Activated CD8-positive, alpha-beta T cell treated with anti-CD3 and anti-CD28 coated beads for 36 hours (primary cell): ENCODE measurements at regions not wholly inside any gene's neighbourhood (a gene's known extent, or its start where the extent isn't known, plus 50 kb on each side); places are given as distances from the start of the nearest gene placed in this dataset.

Source experiments
- ATAC-seq: fragments of 200-7000 bp; cut with Tn5 transposase; one replicate; pipeline ENCODE4 v1.10.0; 2021; ENCODE audit warnings: mild to moderate bottlenecking, moderate library complexity
- CTCF ChIA-PET: fragments of 350-600 bp; sonication (Branson Sonifier 250); formaldehyde crosslinking; loops from one replicate; lab custom pipeline; 2021; ENCODE audit warnings: antibody characterized with exemption; lab: Charles Lee
- POLR2A ChIA-PET: fragments of 350-600 bp; sonication (Branson Sonifier 250); formaldehyde crosslinking; loops from one replicate; lab custom pipeline; 2021; ENCODE audit warnings: antibody characterized with exemption; lab: Charles Lee
- DNase-seq: peaks from one replicate; pipeline ENCODE4 v3.0.0-alpha.2; 2020
- H3K27ac Mint-ChIP-seq: one replicate; pipeline ENCODE4 v1.8.0; 2021; ENCODE audit warnings: mild to moderate bottlenecking, mixed read lengths
- H3K27me3 Mint-ChIP-seq: one replicate; pipeline ENCODE4 v1.8.0; 2021; ENCODE audit warnings: mixed read lengths
- H3K36me3 Mint-ChIP-seq: one replicate; pipeline ENCODE4 v1.8.0; 2021; ENCODE audit warnings: low read depth, mixed read lengths
- H3K4me1 Mint-ChIP-seq: one replicate; pipeline ENCODE4 v1.8.0; 2021; ENCODE audit warnings: low read depth, mixed read lengths
- H3K4me3 Mint-ChIP-seq: one replicate; pipeline ENCODE4 v1.8.0; 2021; ENCODE audit warnings: mild to moderate bottlenecking, moderate library complexity, mixed read lengths
- H3K9me3 Mint-ChIP-seq: one replicate; pipeline ENCODE4 v1.8.0; 2021; ENCODE audit warnings: mixed read lengths
- intact Hi-C: fragments of 100-400 bp; cut with micrococcal nuclease; formaldehyde crosslinking; loops from one replicate; pipeline ENCODE4 v1.10.0; 2022
- TF ChIP-seq, protein P1 (sequence below): fragments of 200-600 bp; IDR thresholded peaks from one replicate; pipeline ENCODE4 v1.8.0; 2022; ENCODE audit warnings: antibody characterized with exemption, mild to moderate bottlenecking

GRCh38 chr16:8286348-8286747 lies 304.0 kb downstream of the TMEM114 start:
- TF ChIP-seq, protein P1, sequence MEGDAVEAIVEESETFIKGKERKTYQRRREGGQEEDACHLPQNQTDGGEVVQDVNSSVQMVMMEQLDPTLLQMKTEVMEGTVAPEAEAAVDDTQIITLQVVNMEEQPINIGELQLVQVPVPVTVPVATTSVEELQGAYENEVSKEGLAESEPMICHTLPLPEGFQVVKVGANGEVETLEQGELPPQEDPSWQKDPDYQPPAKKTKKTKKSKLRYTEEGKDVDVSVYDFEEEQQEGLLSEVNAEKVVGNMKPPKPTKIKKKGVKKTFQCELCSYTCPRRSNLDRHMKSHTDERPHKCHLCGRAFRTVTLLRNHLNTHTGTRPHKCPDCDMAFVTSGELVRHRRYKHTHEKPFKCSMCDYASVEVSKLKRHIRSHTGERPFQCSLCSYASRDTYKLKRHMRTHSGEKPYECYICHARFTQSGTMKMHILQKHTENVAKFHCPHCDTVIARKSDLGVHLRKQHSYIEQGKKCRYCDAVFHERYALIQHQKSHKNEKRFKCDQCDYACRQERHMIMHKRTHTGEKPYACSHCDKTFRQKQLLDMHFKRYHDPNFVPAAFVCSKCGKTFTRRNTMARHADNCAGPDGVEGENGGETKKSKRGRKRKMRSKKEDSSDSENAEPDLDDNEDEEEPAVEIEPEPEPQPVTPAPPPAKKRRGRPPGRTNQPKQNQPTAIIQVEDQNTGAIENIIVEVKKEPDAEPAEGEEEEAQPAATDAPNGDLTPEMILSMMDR, result no peak
- Mint-ChIP-seq H3K36me3 (no peaks in the 10 kb centered on the region), H3K4me3 (no peak overlapping the region), H3K4me1 (no peaks in the 10 kb centered on the region), H3K27me3 (no peaks in the 10 kb centered on the region), H3K9me3 (no peaks in the 10 kb centered on the region), H3K27ac (no peak overlapping the region)
- CTCF ChIA-PET, result no interaction called here
- intact Hi-C loops, result no loop called here
- no peak for DNase-seq
- ATAC-seq, result no peak
- POLR2A ChIA-PET, result no interaction called here

DNA sequence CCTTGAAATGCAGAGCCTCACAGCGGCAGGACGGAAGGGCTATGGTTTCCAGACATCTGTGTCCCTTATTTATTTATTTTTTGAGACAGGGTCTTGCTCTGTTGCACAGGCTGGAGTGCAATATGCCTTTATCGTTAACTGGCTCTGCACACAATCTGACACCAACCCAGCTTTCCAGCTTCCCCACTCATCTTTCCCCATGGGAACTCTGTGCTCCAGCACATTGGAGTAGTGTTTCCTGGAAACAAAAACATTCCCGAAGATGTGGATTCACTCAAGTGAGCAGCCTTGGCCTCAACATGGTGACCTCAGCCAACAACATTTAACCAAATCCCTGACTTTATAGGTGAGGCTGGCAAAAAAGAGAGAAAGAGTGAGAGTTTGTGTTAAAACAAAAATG lies 307.1 kb downstream of the TMEM114 start:
- Mint-ChIP-seq H3K9me3 (no peaks in the 10 kb centered on the region), H3K4me1 (no peaks in the 10 kb centered on the region), H3K4me3 (no peak overlapping the region), H3K27ac (no peak overlapping the region), H3K27me3 (no peaks in the 10 kb centered on the region), H3K36me3 (no peaks in the 10 kb centered on the region)
- ATAC-seq (no peak), DNase-seq (no peak)
- intact Hi-C loops, result no loop called here
- ChIA-PET POLR2A (no interaction called here), CTCF (no interaction called here)
- TF ChIP-seq, protein P1, result no peak

DNA sequence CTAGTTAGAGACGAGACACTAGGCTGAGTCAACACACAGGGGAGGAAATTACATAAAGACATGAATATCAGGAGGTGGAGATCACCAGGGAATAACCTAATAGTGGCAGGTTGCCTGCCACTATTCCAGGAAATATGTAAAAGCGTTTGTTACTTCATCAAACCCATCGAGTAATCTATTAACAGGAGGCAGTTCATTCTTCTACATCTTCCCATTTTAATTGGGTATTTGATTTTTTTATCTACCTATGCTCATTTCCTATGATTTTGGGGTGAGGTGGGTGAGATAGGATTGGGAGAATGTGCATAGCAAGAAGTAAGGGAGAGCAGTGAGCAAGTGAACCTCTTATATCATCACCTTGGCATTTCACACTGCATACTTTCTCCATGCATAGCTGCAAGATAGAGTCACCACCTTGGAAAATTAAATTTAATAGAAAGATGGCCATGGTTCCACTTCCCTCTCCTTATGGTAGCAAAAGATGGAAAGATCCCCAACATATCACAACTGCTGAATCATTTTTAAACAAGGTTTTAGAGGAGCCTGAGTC lies 312.2 kb downstream of the TMEM114 start:
- POLR2A ChIA-PET, result no interaction called here
- intact Hi-C loops, result no loop called here
- Mint-ChIP-seq H3K4me1 (no peaks in the 10 kb centered on the region), H3K27me3 (peaks cover 3% of the 10 kb centered on the region), H3K36me3 (no peaks in the 10 kb centered on the region), H3K4me3 (no peak overlapping the region), H3K9me3 (no peaks in the 10 kb centered on the region), H3K27ac (no peak overlapping the region)
- DNase-seq (no peak), ATAC-seq (no peak)
- CTCF ChIA-PET, result no interaction called here
- TF ChIP-seq, protein P1, result no peak

- no peaks in the 10 kb centered on the region for H3K4me1 Mint-ChIP-seq
- DNase-seq (no peak), ATAC-seq (no peak)
- ChIA-PET CTCF (no interaction called here), POLR2A (no interaction called here)
- TF ChIP-seq, protein P1, result no peak
- no peak overlapping the region for H3K4me3 Mint-ChIP-seq
- intact Hi-C loops, result no loop called here
- H3K27me3 Mint-ChIP-seq, result peaks cover 3% of the 10 kb centered on the region
- H3K27ac Mint-ChIP-seq, result no peak overlapping the region
- H3K36me3 Mint-ChIP-seq, result no peaks in the 10 kb centered on the region
- H3K9me3 Mint-ChIP-seq, result peaks cover 3% of the 10 kb centered on the region
These were observed 319.0 kb downstream of the TMEM114 start for GRCh38 chr16:8271344-8271743.

GRCh38 chr16:8262299-8262698 lies 328.0 kb downstream of the TMEM114 start:
- no peaks in the 10 kb centered on the region for H3K27me3 Mint-ChIP-seq
- POLR2A ChIA-PET, result no interaction called here
- no peaks in the 10 kb centered on the region for H3K36me3 Mint-ChIP-seq
- CTCF ChIA-PET, result no interaction called here
- H3K27ac Mint-ChIP-seq, result no peak overlapping the region
- TF ChIP-seq, protein P1, result no peak
- ATAC-seq, result no peak
- H3K4me1 Mint-ChIP-seq, result no peaks in the 10 kb centered on the region
- intact Hi-C loops, result no loop called here
- DNase-seq, result no peak
- H3K9me3 Mint-ChIP-seq, result peaks cover 6% of the 10 kb centered on the region
- no peak overlapping the region for H3K4me3 Mint-ChIP-seq
